HG03135 (cell line): ENCODE measurements at regions not wholly inside any gene's neighbourhood (a gene's known extent, or its start where the extent isn't known, plus 50 kb on each side); places are given as distances from the start of the nearest gene placed in this dataset.
"Not testable (repeated sequence)": the region's sequence is repeated elsewhere in the genome, so short reads cannot be mapped to it uniquely, and the experiment has no call there.

Experiments used
- ATAC-seq: cut with Tn5 transposase; IDR thresholded peaks from one replicate; pipeline ENCODE4 v1.9.1; 2021; ENCODE audit warnings: mild to moderate bottlenecking, moderate library complexity; ENCODE audit not compliant: unreplicated experiment

DNA sequence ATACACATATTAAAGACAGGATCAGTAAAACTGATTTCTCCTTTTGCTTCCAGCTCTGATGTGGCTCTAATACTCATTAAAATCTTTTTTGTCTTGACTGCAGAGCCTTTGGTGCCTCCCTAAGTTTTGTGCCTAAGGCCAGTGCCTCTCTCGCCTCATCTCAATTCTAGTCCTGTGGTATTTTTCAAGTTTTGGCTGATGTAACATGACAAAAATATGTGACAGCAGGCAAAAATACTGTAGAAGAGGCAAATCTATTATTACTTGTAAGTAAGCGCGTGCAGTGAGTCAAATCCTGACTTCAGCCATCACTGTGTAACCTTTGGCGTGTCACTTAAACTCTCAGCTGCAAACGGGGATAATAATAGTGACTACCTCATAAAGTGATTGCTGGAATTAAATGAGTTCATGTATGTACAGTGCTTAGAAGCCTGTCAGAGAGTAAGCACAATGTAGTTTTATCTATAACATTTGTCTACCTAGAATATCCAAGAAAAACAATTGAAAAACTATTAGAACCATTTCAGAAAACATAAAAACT, 74.0 kb downstream of the MAB21L3 start:
- ATAC-seq = no peak

DNA sequence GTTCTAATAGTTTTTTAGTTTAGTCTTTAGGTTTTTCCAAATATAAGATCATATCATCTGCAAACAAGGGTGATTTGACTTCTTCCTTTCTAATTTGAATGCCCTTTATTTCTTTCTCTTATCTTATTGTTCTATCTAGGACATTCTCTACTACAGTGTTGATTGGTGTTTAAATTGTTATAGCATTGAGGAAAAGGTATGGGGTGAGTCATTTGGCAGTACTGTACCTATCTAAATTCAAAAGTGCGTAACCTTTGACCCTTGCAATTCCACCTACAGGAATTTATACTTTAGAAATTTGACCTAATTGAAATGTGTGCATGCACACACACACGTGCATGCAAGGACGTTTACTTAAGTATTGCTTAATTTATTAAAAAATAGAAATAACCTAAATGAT, 78.3 kb downstream of the MAB21L3 start:
- no peak for ATAC-seq

DNA sequence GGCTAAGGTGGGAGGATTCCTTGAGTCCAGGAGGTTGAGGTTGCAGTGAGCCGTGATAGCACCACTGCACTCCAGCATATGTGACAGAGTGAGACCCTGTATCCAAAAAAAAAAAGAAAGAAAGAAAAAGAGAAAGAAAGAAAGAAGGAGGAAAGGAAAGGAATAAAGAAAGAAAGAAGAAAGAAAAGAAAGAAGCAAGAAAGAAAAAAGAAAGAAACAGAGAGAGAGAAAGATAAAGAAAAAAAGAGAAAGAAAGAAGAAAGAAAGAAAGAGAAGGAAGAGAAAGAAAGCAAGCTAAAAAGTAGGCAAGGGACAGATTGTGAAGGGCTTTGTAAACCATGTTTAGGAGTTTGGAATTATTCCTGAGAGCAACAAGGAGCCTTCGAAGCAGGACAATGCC, 80.1 kb downstream of the MAB21L3 start:
- ATAC-seq = no peak

DNA sequence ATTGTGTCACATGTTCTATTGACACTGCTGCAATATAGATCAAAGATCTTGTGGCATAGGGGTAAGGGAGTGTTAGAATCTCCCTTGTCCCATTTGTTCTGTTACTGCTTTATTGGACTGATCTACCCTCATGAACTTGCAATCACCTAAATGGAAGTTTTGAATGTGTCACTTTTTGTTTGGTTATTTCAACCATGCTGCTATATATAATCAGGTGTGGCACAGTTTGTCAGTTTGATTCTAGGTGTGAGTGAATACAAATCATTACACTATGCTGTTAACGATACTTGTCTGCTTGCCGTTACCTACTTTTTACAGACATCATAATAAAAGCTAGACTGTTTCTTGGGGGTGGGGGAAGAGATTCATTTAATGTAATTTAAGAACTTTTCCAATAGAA, 82.6 kb downstream of the MAB21L3 start:
- no peak for ATAC-seq

DNA sequence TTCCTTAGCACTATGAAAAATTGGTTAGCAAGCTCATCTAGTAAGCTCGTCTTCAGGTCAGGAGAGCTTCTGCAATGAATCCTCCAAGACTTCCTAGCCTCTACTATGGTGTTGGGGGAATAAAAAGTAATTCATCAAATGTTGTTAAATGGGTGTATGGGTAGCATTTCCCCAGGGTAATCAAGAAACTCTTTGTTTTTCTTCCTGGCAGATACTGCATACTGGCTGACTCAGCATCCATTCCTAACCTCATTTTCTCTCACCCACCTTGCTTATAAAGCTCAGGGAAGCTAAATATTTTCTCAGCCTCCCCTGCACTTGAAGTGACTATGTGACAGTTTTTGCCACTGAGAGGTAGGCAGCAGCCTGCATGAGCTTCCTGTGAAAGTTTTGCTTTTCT, 83.4 kb downstream of the MAB21L3 start:
- no peak for ATAC-seq

DNA sequence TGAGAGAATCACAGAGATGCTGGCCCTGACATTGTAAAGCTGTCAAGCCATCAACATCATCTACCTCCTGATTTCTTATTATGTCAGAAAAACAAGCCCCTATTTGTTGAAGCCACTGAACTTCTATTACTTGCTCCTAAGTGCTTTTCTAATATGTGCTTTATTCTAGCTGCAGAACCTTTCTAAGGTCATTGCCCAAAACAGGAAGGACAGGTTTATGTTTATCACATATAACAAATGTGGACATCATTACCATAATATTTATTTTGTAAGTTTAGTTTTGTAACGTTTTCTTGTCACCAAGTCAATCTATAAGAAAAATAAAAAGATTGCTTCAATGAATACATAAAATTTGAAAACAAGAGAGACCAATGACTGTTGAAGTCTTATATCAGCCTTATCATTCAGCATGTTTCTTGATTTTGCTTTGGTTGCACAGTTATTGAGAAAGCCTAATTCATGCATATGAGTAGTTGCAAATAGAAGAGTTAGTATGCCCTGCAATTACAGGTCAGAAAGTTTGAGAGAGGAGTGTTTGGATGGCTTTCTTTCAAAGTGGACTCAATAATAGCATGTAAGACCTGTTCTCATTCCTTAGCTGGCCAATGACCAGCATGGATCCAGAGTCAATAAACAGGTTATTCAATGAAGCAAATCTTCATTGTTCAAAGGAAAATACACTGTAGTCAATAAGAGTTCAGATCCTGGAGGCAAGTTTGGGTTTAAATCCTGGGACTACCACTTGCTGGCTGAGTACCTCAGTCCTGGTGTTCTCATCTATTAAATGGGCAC, 84.1 kb downstream of the MAB21L3 start:
- no peak for ATAC-seq

DNA sequence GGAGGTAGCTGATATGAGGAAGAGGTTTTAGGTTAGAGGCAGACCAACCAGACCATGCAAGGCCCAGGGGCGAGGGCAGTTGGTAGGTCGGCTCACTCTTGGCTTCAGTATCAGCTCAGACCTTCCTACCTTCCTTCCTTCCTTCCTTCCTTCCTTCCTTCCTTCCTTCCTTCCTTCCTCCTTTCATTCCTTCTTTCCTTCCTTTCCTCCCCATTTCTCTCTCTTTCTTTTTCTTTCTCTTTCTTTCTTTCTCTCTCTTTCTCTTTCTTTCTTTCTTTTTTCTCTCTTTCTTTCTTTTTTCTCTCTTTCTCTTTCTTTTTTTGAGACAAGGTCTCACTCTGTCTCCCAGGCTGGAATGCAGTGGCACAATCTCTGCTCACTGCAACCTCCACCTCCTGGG, 89.1 kb downstream of the MAB21L3 start:
- not testable (repeated sequence) for ATAC-seq

DNA sequence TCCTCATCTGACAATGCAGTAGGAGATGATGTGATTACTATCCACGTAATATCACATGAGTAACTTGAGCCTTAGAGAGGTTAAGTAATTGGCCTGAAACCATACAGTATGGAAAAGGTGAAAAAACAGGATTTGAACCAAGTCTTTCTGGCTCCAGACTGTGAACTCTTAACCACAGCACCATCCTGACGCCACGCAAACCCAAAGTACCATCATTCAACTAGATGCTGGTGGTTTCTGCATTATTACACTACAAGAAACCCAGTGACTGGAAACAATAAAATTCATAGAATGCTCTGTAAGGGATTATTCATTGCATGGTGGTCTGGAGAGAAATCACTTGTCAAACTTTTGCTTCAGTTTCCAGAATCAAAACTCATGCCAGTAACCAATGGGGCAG, 90.7 kb downstream of the MAB21L3 start:
- no peak for ATAC-seq

DNA sequence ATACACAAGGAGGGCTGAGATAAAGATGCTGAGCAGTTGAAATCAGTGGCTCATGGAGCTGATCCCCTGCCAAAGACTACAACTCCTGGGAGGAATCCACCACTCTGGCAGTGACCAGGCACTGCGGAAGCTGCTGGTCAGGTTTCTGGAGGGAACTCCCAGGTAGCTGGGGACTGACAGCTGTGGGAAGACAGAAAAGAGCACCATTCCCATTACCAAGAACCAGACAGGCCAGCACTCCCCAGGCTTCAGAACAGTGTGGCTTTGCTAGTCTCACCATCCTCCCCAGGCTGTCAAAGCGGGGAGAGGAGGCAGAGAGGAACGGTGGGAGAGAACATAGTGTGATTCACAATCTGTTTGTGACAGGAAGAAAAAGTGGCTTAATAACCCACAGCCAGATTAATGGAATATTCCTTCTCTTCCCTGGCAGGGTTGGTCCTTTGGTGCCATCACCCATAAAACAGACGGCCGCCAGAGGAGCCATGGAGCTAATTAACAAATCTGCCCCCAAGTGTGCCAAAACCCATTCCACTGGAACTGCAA, 92.1 kb downstream of the MAB21L3 start:
- ATAC-seq = no peak

DNA sequence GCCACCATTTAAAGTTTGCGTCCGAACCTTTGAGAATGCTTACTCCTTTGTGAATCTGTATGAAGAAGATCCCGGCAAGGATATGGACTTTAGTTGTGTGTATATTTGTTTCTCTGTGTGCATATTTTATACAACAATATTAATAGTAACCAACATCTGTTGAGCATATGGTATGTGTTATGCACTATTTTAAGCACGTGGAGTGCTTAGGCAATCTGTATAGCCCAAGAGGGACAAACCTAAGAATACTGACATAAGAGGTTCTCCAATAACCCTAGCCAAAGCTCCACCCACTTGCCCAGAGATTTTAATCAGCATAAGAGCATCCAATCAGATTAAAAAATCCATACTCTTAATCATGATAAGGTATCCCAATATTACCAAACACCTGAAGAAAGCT, 92.7 kb downstream of the MAB21L3 start:
- no peak for ATAC-seq

DNA sequence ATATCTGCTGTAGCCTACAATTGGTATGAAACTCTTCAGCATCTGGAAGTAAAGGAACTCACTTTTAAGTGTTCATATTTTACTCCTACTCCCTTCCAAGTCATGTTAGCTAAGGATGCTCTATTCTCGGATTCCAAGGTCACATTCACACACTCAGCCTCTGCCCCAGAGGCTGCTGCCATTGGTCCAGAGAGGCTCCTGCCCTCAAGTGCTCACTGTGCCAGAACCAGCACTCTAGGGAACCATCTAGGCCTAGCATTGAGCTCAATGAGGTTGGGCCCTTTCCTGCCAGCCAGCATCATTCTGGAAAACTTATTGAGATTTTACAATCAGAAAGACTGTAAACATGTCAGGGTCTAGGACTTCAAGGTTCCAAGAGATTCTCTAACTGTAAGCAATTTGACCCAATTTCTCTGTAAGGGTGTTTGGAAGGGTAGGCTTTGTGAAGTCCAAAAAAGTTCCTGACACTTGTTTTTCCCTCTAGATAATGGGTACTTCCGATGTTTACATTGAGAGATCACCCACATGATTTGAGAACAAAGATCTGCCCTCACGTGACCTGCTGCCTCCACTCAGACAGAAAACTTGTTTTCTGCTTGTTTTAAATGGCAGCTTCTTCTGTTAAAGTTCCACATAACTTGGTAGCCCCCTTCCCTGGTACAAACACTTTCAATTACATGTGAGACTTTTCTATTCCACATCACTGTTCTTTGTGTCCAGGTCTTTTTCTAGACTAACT, 94.9 kb downstream of the MAB21L3 start:
- no peak for ATAC-seq

DNA sequence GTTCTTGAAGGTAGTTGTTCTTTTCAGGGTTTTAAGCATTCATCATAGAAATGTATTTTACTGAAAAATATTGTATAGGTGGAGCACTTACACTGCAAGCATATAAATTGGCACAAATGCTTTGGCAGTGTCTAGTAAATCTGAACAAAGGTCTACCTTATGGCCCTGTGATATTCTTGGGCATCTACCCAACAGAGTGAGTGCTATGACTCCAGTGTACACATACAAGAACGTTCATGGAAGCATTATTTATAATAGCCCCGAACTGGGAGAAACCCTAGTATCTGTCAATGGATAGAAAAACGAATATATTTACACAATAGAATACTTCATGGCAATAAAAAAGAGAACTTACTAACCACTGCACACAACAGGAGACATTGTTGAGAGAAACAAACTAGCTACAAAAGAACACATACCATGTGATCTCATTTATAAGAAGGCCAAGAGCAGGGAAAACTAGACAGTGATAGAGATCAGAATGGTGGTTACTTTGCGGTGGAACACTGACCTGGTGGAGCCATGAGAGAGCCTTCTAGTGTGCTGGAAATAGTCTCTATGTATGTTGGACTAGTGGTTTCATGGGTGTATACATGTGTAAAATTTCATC, 96.0 kb downstream of the MAB21L3 start:
- no peak for ATAC-seq

DNA sequence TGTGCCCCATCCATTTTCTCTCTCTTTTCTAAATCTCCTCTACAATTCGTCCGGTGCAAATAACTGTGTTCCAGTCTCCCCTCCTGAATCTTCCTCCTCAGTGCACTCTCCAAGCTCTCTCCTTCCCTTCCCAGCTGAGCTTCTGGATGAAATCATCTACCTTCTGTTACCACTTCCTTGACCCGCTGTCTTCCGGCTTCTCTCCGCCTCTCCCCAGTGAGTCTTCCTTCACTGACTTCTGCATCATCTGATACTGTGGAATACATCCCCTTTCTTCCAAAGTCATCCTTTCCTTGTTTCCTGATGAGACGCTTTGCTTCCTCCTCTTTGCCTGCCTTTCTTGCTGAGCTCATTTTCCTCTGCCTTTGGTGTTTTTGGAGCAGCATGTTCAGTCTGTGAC, 96.9 kb downstream of the MAB21L3 start:
- no peak for ATAC-seq

DNA sequence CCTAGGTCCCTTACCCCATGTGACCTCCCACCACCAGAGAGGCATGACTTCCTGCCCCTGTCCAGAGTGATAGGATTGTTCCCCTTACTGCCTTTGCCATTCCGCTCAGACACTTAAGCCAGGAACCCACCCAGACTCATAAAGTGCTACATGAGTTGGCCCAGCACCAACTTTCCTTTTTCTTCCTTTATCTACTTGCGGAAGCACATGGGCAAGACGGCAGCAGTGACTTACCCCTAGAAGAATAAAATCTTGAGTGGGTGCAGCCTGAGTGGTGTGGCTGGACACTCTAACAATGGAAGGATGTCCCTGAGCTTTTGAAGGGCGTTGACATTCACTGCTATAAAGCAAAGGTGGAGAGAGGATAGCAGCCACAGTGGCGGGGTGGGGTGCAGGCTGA, 100.1 kb downstream of the MAB21L3 start:
- no peak for ATAC-seq

DNA sequence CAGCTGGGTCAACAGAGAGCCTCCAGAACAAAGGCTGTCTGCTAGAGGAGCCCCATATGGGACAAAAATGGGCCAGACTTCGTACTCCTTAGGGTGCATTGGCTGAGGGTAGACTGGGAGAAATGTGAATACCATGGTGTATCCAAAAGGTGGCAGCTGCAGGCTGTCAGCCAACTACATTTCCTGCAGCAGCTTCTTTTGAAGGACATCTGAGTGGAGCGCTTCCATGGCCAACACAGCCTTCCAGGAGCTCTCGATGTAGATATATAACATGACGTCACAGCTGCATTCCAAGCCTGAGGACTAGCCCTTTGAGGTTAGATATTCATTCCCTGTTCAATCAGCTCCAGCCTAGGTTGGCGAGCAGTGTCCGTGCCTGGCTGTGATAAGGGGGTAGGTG, 107.7 kb downstream of the MAB21L3 start:
- no peak for ATAC-seq

DNA sequence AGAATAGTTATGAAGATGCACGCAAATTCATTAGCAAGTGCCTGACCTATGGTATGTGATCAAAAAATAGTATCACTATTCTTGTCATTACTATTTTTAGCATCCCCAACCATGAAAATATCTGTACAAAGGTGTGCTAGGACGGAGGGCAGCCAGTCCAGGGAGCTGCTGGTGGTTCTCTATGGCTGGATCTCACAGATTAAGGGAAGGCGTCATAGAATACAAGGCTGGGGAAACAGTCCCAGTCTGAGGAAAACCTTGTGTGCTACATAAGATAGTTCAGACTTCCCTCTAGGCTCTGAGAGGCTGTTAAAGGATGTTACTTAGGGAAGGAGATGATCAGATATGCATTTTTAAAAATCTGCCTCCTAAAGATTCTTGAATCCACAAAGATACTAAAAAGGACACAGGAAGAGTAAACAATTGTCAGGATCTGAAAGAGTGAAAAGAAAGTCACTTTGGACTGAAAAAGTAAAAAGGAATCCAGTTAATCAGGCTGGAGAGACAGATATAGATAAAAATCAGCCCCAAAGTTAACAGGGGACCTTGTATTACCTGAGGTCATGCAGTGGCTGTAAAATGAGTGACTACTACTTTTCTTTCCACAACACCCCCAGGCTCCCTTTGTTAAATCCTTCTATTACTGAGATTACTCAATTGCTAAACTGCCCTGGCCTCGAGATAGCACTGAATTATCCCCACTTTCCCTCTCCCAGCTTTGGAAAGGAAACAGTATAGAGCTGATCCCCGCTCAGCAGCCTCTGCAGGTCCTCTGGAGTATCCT, 108.6 kb downstream of the MAB21L3 start:
- ATAC-seq = no peak

DNA sequence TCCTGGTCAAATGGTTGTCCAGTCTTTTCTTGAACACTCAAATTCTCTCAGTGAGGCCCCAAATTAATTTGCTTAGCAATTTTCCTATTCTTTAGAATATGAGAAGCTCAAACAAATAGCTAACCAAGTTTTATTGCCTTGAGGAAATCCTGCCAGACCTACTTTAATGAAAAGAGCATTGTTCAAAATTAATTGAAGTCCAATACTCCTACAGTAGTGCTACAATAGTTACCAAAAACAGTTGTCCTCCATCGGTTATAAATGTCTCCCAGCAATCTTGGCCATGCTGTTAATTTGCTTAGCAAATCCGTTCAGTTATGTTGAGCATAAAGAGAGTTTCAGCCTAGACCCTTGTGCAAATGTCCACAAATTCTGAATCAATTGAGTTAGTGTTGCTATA, 112.9 kb downstream of the MAB21L3 start:
- no peak for ATAC-seq

DNA sequence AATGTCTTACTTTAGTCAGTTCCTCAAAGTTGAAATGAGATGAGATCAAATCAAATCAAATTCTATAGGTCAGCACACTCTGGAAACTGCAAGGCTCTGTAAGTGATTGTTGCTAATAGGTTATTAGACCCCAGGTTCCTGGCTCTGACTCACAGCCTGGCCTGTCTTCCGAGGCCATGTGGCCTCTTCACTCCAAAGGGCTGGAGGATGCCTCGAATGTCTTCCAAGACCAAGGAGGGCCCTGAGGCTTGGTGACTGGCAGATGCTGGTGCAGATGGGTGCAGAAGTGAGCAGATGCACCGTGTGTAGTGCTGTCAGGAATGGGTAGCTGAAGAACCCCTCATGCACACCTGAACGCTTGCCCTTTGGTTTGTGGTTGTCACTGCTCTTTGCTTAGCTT, 113.4 kb downstream of the MAB21L3 start:
- ATAC-seq = no peak

DNA sequence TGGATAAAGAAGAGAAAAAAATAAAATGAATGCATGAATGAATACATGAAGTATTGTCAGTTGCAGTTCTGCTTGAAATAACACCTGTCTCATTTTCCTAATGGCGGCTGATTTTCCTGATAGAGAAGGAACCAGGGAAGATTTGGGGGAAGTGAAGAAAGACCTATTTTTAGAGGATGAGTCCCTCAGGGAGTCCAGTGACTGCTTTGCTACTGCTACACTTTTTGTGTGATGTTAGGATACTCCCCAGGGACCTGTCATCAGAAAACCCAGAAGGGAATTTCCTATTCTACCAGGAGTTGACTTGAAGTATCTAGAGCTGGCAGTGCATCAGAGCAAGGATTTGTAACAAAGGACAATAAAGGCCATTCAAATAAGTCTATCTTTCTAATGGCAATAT, 114.8 kb downstream of the MAB21L3 start:
- ATAC-seq = no peak

DNA sequence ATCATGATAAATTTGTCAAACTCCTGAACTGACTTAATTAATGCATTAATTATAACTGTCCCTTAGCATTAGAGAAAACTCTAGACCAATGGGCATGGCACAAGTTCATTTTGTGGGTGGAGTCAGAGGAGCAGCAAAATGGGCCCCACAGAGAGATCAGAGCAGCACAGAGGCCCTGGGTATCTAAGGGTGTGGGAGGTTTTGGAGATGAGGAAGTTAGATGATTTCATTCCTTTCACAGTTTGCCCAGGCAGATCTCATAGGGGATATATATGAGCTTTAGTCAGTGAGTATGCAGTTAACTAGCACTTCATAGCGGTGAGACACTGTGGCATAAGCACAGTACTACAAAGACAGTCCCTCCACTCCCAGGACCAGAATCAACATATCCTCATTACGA, 117.3 kb downstream of the MAB21L3 start:
- no peak for ATAC-seq

DNA sequence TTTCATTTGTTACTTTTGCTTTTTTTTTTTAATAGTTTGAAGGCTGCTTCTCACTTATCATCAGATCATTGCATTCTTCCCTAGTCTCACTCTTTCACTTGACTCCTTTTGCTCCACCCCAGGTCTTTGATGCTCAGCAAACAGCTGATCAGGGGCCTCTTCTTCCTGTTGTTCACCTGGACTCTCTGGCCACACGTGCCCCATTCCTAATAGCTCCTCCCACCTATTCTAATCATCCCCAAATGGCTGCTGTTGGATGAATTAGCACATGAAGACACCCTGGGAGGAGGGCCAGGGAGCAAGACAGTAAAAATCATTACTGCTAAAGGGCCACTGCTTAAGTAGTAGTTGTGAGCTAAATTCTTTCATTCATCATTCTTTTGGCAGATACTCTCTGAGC, 119.5 kb downstream of the MAB21L3 start:
- ATAC-seq = no peak
